ENCODE measurements at regions not wholly inside any gene's neighbourhood (a gene's known extent, or its start where the extent isn't known, plus 50 kb on each side); places are given as distances from the start of the nearest gene placed in this dataset.
"Not testable (repeated sequence)": the region's sequence is repeated elsewhere in the genome, so short reads cannot be mapped to it uniquely, and the experiment has no call there.

DNA sequence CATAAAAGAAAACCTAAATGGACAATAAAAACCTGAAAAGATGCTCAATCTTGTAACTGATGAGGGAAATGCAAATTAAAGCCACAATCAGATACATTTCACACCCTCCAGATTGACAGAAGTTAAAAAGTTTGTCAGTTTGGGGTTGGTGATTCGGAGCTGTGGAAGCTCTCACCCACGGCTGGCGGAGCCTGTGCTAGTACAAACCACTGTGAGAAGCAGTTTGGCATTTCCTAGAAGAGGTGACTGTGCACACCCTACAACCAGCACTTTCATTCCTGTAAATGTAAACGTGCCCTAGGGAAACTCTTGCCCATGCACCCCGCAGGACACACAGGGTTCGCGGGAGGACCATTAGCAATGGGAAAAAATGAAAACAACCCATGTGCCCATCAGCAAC lies 114.1 kb downstream of the BMS1 start:
- Mint-ChIP-seq H3K27me3 (ENCODE audit: unreplicated experiment) (no peaks in the 10 kb centered on the region), H3K36me3 (ENCODE audit: unreplicated experiment) (no peaks in the 10 kb centered on the region), H3K27ac (ENCODE audit: unreplicated experiment) (no peak overlapping the region), H3K4me3 (ENCODE audit: unreplicated experiment) (no peak overlapping the region), H3K4me1 (ENCODE audit: unreplicated experiment) (no peaks in the 10 kb centered on the region), H3K9me3 (ENCODE audit: unreplicated experiment) (peaks cover 20% of the 10 kb centered on the region)
- TF ChIP-seq, protein P1, sequence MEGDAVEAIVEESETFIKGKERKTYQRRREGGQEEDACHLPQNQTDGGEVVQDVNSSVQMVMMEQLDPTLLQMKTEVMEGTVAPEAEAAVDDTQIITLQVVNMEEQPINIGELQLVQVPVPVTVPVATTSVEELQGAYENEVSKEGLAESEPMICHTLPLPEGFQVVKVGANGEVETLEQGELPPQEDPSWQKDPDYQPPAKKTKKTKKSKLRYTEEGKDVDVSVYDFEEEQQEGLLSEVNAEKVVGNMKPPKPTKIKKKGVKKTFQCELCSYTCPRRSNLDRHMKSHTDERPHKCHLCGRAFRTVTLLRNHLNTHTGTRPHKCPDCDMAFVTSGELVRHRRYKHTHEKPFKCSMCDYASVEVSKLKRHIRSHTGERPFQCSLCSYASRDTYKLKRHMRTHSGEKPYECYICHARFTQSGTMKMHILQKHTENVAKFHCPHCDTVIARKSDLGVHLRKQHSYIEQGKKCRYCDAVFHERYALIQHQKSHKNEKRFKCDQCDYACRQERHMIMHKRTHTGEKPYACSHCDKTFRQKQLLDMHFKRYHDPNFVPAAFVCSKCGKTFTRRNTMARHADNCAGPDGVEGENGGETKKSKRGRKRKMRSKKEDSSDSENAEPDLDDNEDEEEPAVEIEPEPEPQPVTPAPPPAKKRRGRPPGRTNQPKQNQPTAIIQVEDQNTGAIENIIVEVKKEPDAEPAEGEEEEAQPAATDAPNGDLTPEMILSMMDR (IDR thresholded peaks at IDR 0.05): no peak
- no peak for DNase-seq (ENCODE audit: extremely low spot score, unreplicated experiment)

DNA sequence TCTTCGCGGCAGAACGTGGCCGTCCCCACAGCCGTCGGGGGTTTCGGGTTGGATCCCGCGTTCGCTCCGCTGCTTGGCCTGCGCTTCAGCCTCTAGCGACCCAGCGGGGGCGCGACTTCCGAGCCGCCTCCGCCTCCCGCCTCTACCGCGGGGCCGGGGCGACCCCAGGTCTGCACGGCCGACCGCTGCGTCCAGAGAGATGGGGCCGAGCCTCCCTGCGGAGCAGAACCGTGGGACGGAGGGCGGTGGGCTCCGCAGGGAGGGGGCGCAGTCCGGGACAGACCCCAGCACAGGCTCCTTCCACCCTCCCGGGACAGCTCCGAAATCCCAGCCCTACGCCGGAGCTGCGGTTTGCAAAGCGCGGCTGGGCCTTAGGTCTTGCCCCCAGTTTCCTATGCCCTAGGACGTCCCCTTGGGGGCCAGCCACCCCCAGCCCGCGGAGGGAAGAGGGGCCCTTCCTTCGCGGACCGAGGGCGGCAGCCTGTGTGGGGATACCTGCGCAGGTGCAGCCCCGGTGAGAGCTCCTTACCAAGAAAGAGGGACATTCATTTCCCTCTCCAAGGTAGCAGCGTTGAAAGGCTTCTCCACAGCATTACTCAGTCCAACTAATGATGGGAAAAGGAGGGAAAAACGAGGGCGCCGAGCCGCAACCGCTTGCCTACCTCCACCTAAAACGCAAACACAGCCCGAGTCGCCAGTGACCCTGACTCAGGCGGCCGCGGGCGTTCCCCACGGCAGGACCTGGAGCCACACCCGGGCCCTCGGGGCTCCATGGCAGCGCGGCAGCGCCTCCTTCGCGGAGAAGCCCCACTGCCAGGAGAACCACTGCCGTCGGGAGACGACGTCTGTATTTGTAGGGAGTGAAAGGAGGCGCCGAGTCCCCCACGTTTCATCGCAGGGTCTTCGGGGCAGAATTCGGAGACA lies 115.7 kb downstream of the BMS1 start:
- H3K4me1 Mint-ChIP-seq (ENCODE audit: unreplicated experiment): no peaks in the 10 kb centered on the region
- H3K27me3 Mint-ChIP-seq (ENCODE audit: unreplicated experiment): no peaks in the 10 kb centered on the region
- H3K27ac Mint-ChIP-seq (ENCODE audit: unreplicated experiment): no peak overlapping the region
- no peak overlapping the region for H3K4me3 Mint-ChIP-seq (ENCODE audit: unreplicated experiment)
- no peaks in the 10 kb centered on the region for H3K36me3 Mint-ChIP-seq (ENCODE audit: unreplicated experiment)
- DNase-seq (ENCODE audit: extremely low spot score, unreplicated experiment): no peak
- H3K9me3 Mint-ChIP-seq (ENCODE audit: unreplicated experiment): peaks cover 24% of the 10 kb centered on the region
- TF ChIP-seq, protein P1 (IDR thresholded peaks at IDR 0.05): no peak

DNA sequence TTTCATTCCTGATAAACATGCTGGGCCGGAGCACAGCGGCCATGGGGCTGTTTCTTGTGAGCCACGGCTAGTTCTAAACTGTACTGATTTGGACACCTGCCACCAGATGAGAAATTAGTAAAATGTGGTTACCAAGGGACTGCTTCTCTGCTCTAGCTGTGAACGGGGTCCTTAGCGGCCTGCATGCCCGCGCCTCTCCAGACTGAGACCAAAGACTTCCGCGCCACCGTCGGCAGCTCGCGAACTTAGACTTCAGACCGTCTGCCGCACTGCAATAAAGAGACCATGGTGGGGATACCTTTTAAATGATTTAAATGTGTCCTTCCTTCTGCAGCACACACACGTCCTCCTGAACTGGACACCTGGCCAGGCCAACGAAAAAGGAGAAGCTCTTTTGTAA lies 116.4 kb downstream of the BMS1 start:
- Mint-ChIP-seq H3K27me3 (ENCODE audit: unreplicated experiment) (no peaks in the 10 kb centered on the region), H3K4me3 (ENCODE audit: unreplicated experiment) (no peak overlapping the region), H3K27ac (ENCODE audit: unreplicated experiment) (no peak overlapping the region), H3K9me3 (ENCODE audit: unreplicated experiment) (peaks cover 24% of the 10 kb centered on the region), H3K4me1 (ENCODE audit: unreplicated experiment) (no peaks in the 10 kb centered on the region), H3K36me3 (ENCODE audit: unreplicated experiment) (no peaks in the 10 kb centered on the region)
- DNase-seq (ENCODE audit: extremely low spot score, unreplicated experiment): no peak
- TF ChIP-seq, protein P1 (IDR thresholded peaks at IDR 0.05): no peak

DNA sequence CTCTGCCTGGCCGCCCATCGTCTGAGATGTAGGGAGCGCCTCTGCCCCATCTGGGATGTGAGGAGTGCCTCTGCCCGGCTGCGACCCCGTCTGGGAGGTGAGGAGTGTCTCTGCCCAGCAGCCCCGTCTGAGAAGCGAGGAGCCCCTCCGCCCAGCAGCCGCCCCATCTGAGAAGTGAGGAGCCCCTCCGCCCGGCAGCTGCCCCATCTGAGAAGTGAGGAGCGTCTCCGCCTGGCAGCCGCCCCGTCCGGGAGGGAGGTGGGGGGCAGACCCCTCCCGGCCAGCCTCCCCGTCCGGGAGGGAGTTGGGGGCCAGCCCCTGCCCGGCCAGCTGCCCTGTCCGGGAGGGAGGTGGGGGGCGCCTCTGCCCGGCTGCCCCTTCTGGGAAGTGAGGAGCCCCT lies 117.8 kb downstream of the BMS1 start:
- H3K9me3 Mint-ChIP-seq (ENCODE audit: unreplicated experiment): peaks cover 20% of the 10 kb centered on the region
- H3K36me3 Mint-ChIP-seq (ENCODE audit: unreplicated experiment); H3K4me3 Mint-ChIP-seq (ENCODE audit: unreplicated experiment); H3K4me1 Mint-ChIP-seq (ENCODE audit: unreplicated experiment); DNase-seq (ENCODE audit: extremely low spot score, unreplicated experiment); H3K27me3 Mint-ChIP-seq (ENCODE audit: unreplicated experiment); H3K27ac Mint-ChIP-seq (ENCODE audit: unreplicated experiment): not testable (repeated sequence)

DNA sequence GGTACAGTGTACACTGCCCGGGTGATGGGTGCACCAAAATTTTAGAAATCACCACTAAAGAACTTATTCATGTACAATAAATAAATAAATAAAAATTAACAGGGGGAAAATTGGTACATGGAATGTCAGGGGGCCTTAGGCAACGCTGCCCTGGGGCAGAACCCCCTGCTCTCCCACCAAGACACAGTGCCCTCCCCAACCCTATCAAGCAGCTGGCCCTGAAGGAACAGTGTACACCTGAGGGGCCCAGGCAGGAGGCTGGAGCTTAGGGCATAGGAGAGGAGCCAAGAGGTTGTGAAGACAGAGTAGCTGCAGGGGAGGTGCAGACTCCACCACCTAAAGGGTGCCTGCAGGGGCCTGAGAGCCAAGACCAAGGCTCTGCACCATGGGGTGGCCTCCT lies 128.8 kb downstream of the BMS1 start:
- Mint-ChIP-seq H3K36me3 (ENCODE audit: unreplicated experiment) (no peaks in the 10 kb centered on the region), H3K27ac (ENCODE audit: unreplicated experiment) (no peak overlapping the region), H3K27me3 (ENCODE audit: unreplicated experiment) (no peaks in the 10 kb centered on the region), H3K9me3 (ENCODE audit: unreplicated experiment) (peaks cover 32% of the 10 kb centered on the region), H3K4me3 (ENCODE audit: unreplicated experiment) (no peak overlapping the region), H3K4me1 (ENCODE audit: unreplicated experiment) (no peaks in the 10 kb centered on the region)
- no peak for DNase-seq (ENCODE audit: extremely low spot score, unreplicated experiment)
- TF ChIP-seq, protein P1 (IDR thresholded peaks at IDR 0.05): no peak
